GM23338 (cell line): ENCODE measurements at regions not wholly inside any gene's neighbourhood (a gene's known extent, or its start where the extent isn't known, plus 50 kb on each side); places are given as distances from the start of the nearest gene placed in this dataset.

Experiments used
- ATAC-seq: fragments of 200-7000 bp; cut with Tn5 transposase; 3 replicates; pipeline ENCODE4 v1.9.1; 2020
- DNase-seq: peaks from one replicate; pipeline ENCODE4 v3.0.0-alpha.2; 2015; ENCODE audit warnings: low spot score
- H2AFZ ChIP-seq: fragments of 200-600 bp; sonication (generic); 2 replicates; pipeline ENCODE4 v1.8.0; 2016; ENCODE audit warnings: antibody characterized with exemption, mild to moderate bottlenecking, moderate library complexity
- H3F3A ChIP-seq: fragments of 200-600 bp; sonication (generic); replicated peaks from 2 replicates; pipeline ENCODE4 v1.8.0; 2017; ENCODE audit warnings: antibody characterized with exemption, mixed run types, low read depth
- H3K27ac ChIP-seq: fragments of 200-600 bp; sonication (generic); 2 replicates; pipeline ENCODE4 v1.6.1; 2016; ENCODE audit warnings: low read depth
- H3K27me3 ChIP-seq: fragments of 200-600 bp; sonication (generic); 2 replicates; pipeline ENCODE4 v1.8.0; 2016; ENCODE audit warnings: mild to moderate bottlenecking, mixed run types, moderate library complexity; ENCODE audit not compliant: insufficient read depth
- H3K36me3 ChIP-seq: fragments of 200-600 bp; sonication (generic); 2 replicates; pipeline ENCODE4 v1.8.0; 2016; ENCODE audit warnings: mild to moderate bottlenecking; ENCODE audit not compliant: insufficient read depth
- H3K4me1 ChIP-seq: fragments of 200-600 bp; sonication (generic); 2 replicates; pipeline ENCODE4 v1.8.0; 2016; ENCODE audit warnings: mild to moderate bottlenecking, moderate library complexity; ENCODE audit not compliant: insufficient read depth
- H3K4me2 ChIP-seq: fragments of 200-600 bp; sonication (generic); 2 replicates; pipeline ENCODE4 v1.7.1; 2017; ENCODE audit warnings: mixed run types
- H3K4me3 ChIP-seq: fragments of 200-600 bp; sonication (generic); 2 replicates; pipeline ENCODE4 v1.6.1; 2016; ENCODE audit warnings: mixed run types
- H3K79me2 ChIP-seq: fragments of 200-600 bp; sonication (generic); replicated peaks from 2 replicates; pipeline ENCODE4 v1.8.0; 2017; ENCODE audit warnings: mild to moderate bottlenecking; ENCODE audit not compliant: insufficient read depth
- H3K9me2 ChIP-seq: fragments of 200-600 bp; sonication (generic); 2 replicates; pipeline ENCODE4 v1.8.0; 2017; ENCODE audit not compliant: insufficient read depth
- H4K20me1 ChIP-seq: fragments of 200-600 bp; sonication (generic); replicated peaks from 2 replicates; pipeline ENCODE4 v1.8.0; 2017; ENCODE audit warnings: mild to moderate bottlenecking; ENCODE audit not compliant: insufficient read depth
- H3K27ac Mint-ChIP-seq: 2 replicates; pipeline ENCODE4 v1.8.0; 2020; ENCODE audit warnings: inconsistent platforms, mild to moderate bottlenecking, moderate library complexity, mixed read lengths
- H3K27me3 Mint-ChIP-seq: 3 replicates; pipeline ENCODE4 v1.8.0; 2022; ENCODE audit warnings: low read depth, mild to moderate bottlenecking, moderate library complexity, mixed read lengths, inconsistent platforms; ENCODE audit not compliant: insufficient read depth, poor library complexity
- H3K36me3 Mint-ChIP-seq: 3 replicates; pipeline ENCODE4 v1.8.0; 2021; ENCODE audit warnings: low read depth, mild to moderate bottlenecking, inconsistent platforms, moderate library complexity, mixed read lengths
- H3K4me1 Mint-ChIP-seq: 3 replicates; pipeline ENCODE4 v1.8.0; 2020; ENCODE audit warnings: mild to moderate bottlenecking, inconsistent platforms, mixed read lengths
- H3K4me3 Mint-ChIP-seq: 3 replicates; pipeline ENCODE4 v1.8.0; 2021; ENCODE audit warnings: moderate library complexity, mild to moderate bottlenecking, inconsistent platforms, mixed read lengths
- H3K9me3 Mint-ChIP-seq: 3 replicates; pipeline ENCODE4 v1.8.0; 2020; ENCODE audit warnings: moderate library complexity, mild to moderate bottlenecking, inconsistent platforms, mixed read lengths
- CREB1 ChIP-seq: fragments of 250-450 bp; sonication (Bioruptor Pico); IDR thresholded peaks from 2 replicates; pipeline ENCODE4 v1.5.0; 2020; ENCODE audit warnings: low read depth, mild to moderate bottlenecking, moderate library complexity
- CTCF ChIP-seq, 2 experiments: fragments of 200-600 bp in 1 of 2; sonication (generic) in 1 of 2; conservative IDR thresholded peaks; 2 replicates each; pipeline versions ENCODE4 v1.5.1 to v1.6.1; 2016 to 2017; ENCODE audit warnings: antibody characterized with exemption in 2 of 2, low read depth in 2 of 2, mild to moderate bottlenecking in 2 of 2, moderate library complexity in 1 of 2
- ETS1 ChIP-seq: IDR thresholded peaks from 2 replicates; pipeline ENCODE4 v1.6.1; 2016; ENCODE audit warnings: antibody characterized with exemption
- EZH2 ChIP-seq: fragments of 200-600 bp; sonication (generic); IDR thresholded peaks from one replicate; pipeline ENCODE4 v1.8.0; 2017; ENCODE audit warnings: antibody characterized with exemption, mild to moderate bottlenecking, low read depth; ENCODE audit not compliant: unreplicated experiment
- EZH2phosphoT487 ChIP-seq: fragments of 200-600 bp; sonication (generic); IDR thresholded peaks from one replicate; pipeline ENCODE4 v1.8.1; 2018; ENCODE audit warnings: antibody characterized with exemption; ENCODE audit not compliant: unreplicated experiment
- JUNB ChIP-seq: IDR thresholded peaks from one replicate; pipeline ENCODE4 v1.6.1; 2016; ENCODE audit warnings: antibody characterized with exemption; ENCODE audit not compliant: unreplicated experiment
- NANOG ChIP-seq: IDR thresholded peaks from 2 replicates; pipeline ENCODE4 v1.6.1; 2016; ENCODE audit warnings: antibody characterized with exemption, borderline replicate concordance
- POLR2AphosphoS5 ChIP-seq: IDR thresholded peaks from 2 replicates; pipeline ENCODE4 v1.6.1; 2016; ENCODE audit warnings: antibody characterized with exemption, low read depth
- REST ChIP-seq: IDR thresholded peaks from one replicate; pipeline ENCODE4 v1.6.1; 2018; ENCODE audit warnings: antibody characterized with exemption; ENCODE audit not compliant: unreplicated experiment
- ZNF114 ChIP-seq: fragments of 250-450 bp; sonication (Bioruptor Pico); IDR thresholded peaks from 2 replicates; pipeline ENCODE4 v1.5.0; 2020; ENCODE audit warnings: mild to moderate bottlenecking, moderate library complexity
- ZNF331 ChIP-seq: fragments of 250-450 bp; sonication (Bioruptor Pico); IDR thresholded peaks from 2 replicates; pipeline ENCODE4 v1.5.0; 2020; ENCODE audit warnings: low read depth, mild to moderate bottlenecking, moderate library complexity

- TF ChIP-seq REST (no peak), ZNF114 (CRISPR knock-in tag) (no peak), EZH2 (no peak), NANOG (no peak)
Observed at GRCh38 chr7:15113752-15114151, 211.2 kb upstream of the DGKB start (continued).

GRCh38 chr7:15105711-15106110 lies 203.2 kb upstream of the DGKB start:
- DNase-seq (no peak), ATAC-seq (no peak)
- Histone ChIP-seq H3K9me2 (0 out of 2 replicates have a peak, but pooled peaks cover 5% of the 10 kb centered on the region), H3K27ac (no peak overlapping the region), H3K4me2 (no peak overlapping the region), H3F3A (no peaks in the 10 kb centered on the region), H3K4me1 (no peaks in the 10 kb centered on the region), H3K4me3 (no peak overlapping the region), H3K79me2 (no peaks in the 10 kb centered on the region), H3K27me3 (no peaks in the 10 kb centered on the region), H2AFZ (no peak overlapping the region), H4K20me1 (no peaks in the 10 kb centered on the region), H3K36me3 (no peaks in the 10 kb centered on the region)
- Mint-ChIP-seq H3K27ac (peak overlapping the region; percentile 14; the same call in 1 of the 2 replicates), H3K36me3 (no peaks in the 10 kb centered on the region), H3K9me3 (peaks cover 2% of the 10 kb centered on the region; the same call in 1 of the 3 replicates), H3K4me3 (no peak overlapping the region), H3K27me3 (peaks cover 2% of the 10 kb centered on the region), H3K4me1 (no peaks in the 10 kb centered on the region)
- TF ChIP-seq ZNF331 (CRISPR knock-in tag) (no peak), EZH2 (no peak), POLR2AphosphoS5 (no peak), EZH2phosphoT487 (no peak), NANOG (no peak), CTCF (conservative IDR thresholded peaks at IDR 0.05; ENCODE audit: low read depth in 2 of 2) (no peak), ETS1 (no peak), REST (no peak), CREB1 (CRISPR knock-in tag) (no peak), JUNB (no peak)
